Urinary bladder (tissue), 3 donors: ENCODE measurements at regions not wholly inside any gene's neighbourhood (a gene's known extent, or its start where the extent isn't known, plus 50 kb on each side); places are given as distances from the start of the nearest gene placed in this dataset.
"Not testable (repeated sequence)": the region's sequence is repeated elsewhere in the genome, so short reads cannot be mapped to it uniquely, and the experiment has no call there.

Experiments
- DNase-seq: peaks from one replicate; pipeline ENCODE4 v3.0.0-alpha.2; 2015; ENCODE audit errors: extremely low spot score
- H3K27ac ChIP-seq: one replicate; pipeline ENCODE4 v1.5.1; 2013; ENCODE audit warnings: low read depth, mild to moderate bottlenecking, moderate library complexity
- H3K36me3 ChIP-seq: one replicate; pipeline ENCODE4 v1.6.1; 2013; ENCODE audit warnings: mild to moderate bottlenecking, moderate library complexity; ENCODE audit not compliant: insufficient read depth
- H3K4me1 ChIP-seq: one replicate; pipeline ENCODE4 v1.6.1; 2013; ENCODE audit warnings: mild to moderate bottlenecking, moderate library complexity; ENCODE audit not compliant: insufficient read depth
- H3K4me3 ChIP-seq: one replicate; pipeline ENCODE4 v1.5.1; 2013; ENCODE audit warnings: low read depth, low read length
- WGBS: extraction: QIAGEN DNeasy Blood & Tissue Kit; methylation state at CpG from one replicate; pipeline ENCODE4 v1.1.7; 2013; 5-methylcytosine and 5-hydroxymethylcytosine counted together
- donor health status: healthy with polysubstance abuse.
- donor health status: healthy.

DNA sequence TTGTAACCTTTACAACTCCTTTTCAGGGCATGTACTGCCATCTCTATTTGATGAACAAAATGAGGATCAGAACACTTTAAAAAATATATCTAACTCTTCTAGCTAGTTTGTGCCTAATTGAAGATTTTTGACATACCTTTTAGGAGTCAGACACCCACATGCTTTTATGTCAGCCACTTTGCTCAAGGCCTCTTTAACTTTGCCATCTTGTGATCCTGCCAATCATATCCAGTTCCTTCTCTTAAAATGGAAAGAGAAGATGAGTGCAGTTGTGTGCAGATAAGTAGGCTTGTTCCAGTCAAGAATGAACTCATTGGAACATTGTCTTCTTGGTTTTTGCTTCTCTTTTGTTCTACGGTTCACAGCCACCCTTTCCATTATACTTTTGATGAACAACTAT lies 425.6 kb upstream of the TNC start:
- H3K4me3 ChIP-seq: no peak overlapping the region
- no peaks in the 10 kb centered on the region for H3K4me1 ChIP-seq
- no peak for DNase-seq
- no peak overlapping the region for H3K27ac ChIP-seq
- H3K36me3 ChIP-seq: no peaks in the 10 kb centered on the region
- 94% methylated on average over 1 of the region's 1 CpG for WGBS

DNA sequence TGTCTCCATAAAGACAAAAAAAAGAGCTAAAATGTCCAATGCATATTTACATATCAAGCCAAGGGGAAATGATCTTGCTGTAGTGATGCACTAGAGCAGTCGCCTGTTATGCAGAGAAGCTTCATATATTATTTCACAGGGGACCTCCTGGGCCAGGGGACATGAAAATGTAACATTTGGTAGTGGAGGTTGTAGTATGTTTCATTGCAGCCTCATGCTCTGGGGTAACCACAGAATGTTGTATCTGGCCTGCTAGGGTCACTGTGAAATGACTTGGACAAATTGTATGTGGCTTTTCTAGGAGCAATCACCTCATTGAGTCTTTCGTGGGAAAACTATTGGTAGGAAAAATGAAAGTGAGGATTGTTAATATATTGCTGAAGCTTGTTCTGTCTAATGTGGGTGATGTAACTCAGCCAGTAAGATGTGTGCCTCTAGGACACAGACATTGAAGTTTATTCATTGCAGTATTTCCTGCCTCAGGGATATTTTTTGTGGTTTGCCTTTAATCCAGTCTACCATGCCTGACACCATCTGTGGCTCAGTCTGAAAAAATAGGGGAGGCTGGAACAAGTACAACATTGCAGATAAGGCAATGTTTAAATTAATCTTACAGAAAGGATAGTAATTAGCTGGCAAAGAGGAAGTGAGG lies 430.8 kb upstream of the TNC start:
- WGBS: 63% methylated on average over 2 of the region's 2 CpGs
- no peaks in the 10 kb centered on the region for H3K4me1 ChIP-seq

DNA sequence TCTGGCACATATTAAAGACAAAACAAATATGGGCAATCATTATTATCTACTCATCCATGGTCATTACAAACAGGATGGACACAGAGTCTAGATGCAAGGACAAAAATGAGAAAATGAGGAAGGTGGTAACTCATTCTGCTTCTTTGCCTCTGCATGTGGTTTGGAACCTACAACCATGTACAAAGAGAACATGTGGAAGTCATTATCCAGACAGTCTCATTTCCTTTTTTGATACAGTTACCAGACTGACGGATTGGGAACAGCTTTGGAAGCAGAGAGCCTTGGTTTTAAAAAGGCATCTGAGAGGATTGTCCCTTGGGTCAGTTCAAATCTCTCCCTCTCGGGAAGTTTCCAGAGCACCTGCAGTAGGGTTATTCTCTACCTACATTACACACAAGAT lies 433.4 kb upstream of the TNC start:
- DNase-seq: no peak
- Histone ChIP-seq H3K27ac (no peak overlapping the region), H3K4me1 (no peaks in the 10 kb centered on the region), H3K36me3 (no peaks in the 10 kb centered on the region), H3K4me3 (no peak overlapping the region)
- WGBS: 67% methylated on average over 2 of the region's 2 CpGs

More for the DNA sequence above, 430.8 kb upstream of the TNC start:
- Histone ChIP-seq H3K27ac (no peak overlapping the region), H3K4me3 (no peak overlapping the region), H3K36me3 (no peaks in the 10 kb centered on the region)
- DNase-seq: no peak

- no peak for DNase-seq
- H3K4me1 ChIP-seq: no peaks in the 10 kb centered on the region
- no peaks in the 10 kb centered on the region for H3K36me3 ChIP-seq
- no peak overlapping the region for H3K4me3 ChIP-seq
- H3K27ac ChIP-seq: no peak overlapping the region
- 77% methylated on average over 2 of the region's 2 CpGs for whole genome bisulfite sequencing
Observed at GRCh38 chr9:115553060-115553773, 435.3 kb upstream of the TNC start.

DNA sequence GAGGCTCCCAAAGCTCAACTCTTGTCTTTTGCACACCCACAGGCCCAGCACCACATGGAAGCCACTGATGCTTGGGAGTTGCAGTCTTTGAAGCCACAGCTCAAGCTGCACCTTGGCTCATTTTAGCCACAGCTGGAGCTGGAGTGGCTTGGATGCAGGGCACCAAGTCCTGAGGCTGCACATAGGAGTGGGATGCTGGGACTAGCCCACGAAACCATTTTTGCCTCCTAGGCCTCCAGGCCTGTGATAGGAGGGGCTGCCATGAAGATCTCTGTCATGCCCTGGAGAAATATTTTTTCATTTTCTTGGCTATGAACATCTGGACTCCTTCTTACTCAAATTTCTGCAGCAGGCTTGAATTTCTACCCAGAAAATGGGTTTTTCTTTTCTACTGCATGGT lies 438.5 kb upstream of the TNC start:
- no peak for DNase-seq
- H3K27ac ChIP-seq: no peak overlapping the region
- H3K4me3 ChIP-seq: no peak overlapping the region
- WGBS: 91% methylated on average over 1 of the region's 1 CpG
- no peaks in the 10 kb centered on the region for H3K4me1 ChIP-seq
- H3K36me3 ChIP-seq: no peaks in the 10 kb centered on the region

DNA sequence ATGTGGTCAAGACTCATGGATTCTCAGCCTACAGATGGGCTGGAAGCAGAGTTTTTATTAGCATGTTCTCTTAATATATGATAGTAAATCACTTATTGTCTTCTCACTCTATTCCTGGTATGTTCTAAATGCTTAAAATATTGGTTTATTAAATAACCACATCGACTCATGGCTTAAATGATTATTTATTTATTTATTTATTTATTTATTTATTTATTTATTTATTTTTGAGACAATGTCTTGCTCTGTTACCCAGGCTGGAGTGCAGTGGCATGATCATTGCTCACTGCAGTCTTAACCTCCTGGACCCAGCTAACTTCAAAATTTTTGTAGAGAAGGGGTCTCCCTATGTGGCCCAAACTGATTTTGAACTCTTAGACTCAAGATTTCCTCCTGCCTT lies 457.2 kb upstream of the TNC start:
- no peak for DNase-seq
- no peaks in the 10 kb centered on the region for H3K36me3 ChIP-seq
- no peak overlapping the region for H3K27ac ChIP-seq
- no peaks in the 10 kb centered on the region for H3K4me1 ChIP-seq
- 78% methylated on average over 1 of the region's 1 CpG for WGBS
- no peak overlapping the region for H3K4me3 ChIP-seq

DNA sequence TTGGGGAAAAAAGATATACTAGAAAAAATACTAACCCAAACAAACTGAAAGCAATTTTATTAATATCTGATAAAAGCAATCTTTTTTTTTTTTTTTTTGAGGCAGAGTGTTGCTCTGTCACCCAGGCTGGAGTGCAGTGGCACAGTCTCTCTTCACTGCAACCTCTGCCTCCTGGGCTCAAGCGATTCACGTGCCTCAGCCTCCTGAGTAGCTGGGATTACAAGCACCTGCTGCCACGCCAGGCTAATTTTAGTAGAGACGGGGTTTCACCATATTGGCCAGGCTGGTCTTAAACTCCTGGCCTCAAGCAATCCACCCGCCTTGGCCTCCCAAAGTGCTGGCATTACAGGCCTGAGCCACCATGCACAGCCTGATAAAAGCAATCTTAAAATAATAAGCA lies 467.5 kb upstream of the TNC start:
- WGBS: 91% methylated on average over 5 of the region's 5 CpGs
- H3K4me1 ChIP-seq, H3K36me3 ChIP-seq, H3K27ac ChIP-seq, H3K4me3 ChIP-seq, DNase-seq: not testable (repeated sequence)

GRCh38 chr9:115587310-115587709 lies 469.4 kb upstream of the TNC start:
- H3K4me3 ChIP-seq: no peak overlapping the region
- WGBS: 92% methylated on average over 2 of the region's 2 CpGs
- no peaks in the 10 kb centered on the region for H3K4me1 ChIP-seq
- H3K36me3 ChIP-seq: no peaks in the 10 kb centered on the region
- no peak overlapping the region for H3K27ac ChIP-seq
- no peak for DNase-seq

DNA sequence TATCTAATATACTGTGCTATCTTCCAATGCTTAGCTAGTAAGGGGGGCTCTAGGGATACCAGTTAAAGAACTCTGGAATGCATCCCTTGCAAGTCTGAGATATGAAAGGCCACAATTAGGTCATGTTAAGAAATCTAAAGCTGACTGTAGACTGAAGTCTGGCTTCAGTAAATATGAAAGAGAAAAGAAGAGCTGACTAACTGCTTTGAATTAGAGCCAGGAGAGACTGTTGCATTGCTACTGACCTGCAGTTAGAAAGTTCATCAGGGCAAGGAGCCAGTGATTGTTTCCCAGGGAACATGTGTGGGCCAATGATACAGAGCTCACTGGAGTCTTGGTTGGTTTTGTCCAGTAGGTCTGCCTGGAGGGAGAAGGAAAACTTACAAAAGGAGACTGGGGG lies 472.1 kb upstream of the TNC start:
- Histone ChIP-seq H3K36me3 (no peaks in the 10 kb centered on the region), H3K27ac (no peak overlapping the region), H3K4me3 (no peak overlapping the region), H3K4me1 (no peaks in the 10 kb centered on the region)
- DNase-seq: no peak

- Histone ChIP-seq H3K27ac (peak overlapping the region; percentile 29), H3K4me1 (no peaks in the 10 kb centered on the region), H3K36me3 (no peaks in the 10 kb centered on the region), H3K4me3 (no peak overlapping the region)
- peak; percentile 57 for DNase-seq
- WGBS: 27% methylated on average over 4 of the region's 4 CpGs
Observed at GRCh38 chr9:115591584-115591984, 473.6 kb upstream of the TNC start.

GRCh38 chr9:115593587-115594091 lies 475.7 kb upstream of the TNC start:
- Histone ChIP-seq H3K4me3 (no peak overlapping the region), H3K4me1 (no peaks in the 10 kb centered on the region), H3K27ac (no peak overlapping the region), H3K36me3 (no peaks in the 10 kb centered on the region)
- WGBS: 4% methylated on average over 4 of the region's 4 CpGs
- peak; percentile 37 for DNase-seq

- DNase-seq: no peak
- 53% methylated on average over 1 of the region's 1 CpG for WGBS
- Histone ChIP-seq H3K4me3 (no peak overlapping the region), H3K27ac (peak overlapping the region; percentile 43), H3K36me3 (no peaks in the 10 kb centered on the region), H3K4me1 (no peaks in the 10 kb centered on the region)
Observed at GRCh38 chr9:115594557-115594956, 476.6 kb upstream of the TNC start.

- WGBS: 34% methylated on average over 10 of the region's 10 CpGs
- H3K4me3 ChIP-seq: no peak overlapping the region
- H3K27ac ChIP-seq: peak overlapping the region; percentile 52
Observed at GRCh38 chr9:115596021-115596745, 478.2 kb upstream of the TNC start.

DNA sequence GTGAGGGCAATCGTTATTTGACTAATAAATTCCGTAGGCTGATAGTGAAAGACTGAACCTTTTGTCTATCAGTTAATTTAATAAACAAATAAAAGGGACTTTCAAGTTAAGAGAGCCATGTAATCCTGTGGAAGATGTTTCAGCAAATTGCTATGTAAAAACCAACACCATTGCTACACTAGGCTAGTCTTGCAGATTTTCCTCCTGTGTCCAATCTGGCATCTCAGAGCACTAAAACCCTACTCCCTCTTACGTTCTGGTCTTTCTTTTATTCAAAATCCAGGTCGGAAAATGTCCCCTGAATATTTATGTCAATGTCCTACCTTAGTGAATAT lies 478.8 kb upstream of the TNC start:
- no peak overlapping the region for H3K27ac ChIP-seq
- WGBS: 27% methylated on average over 4 of the region's 4 CpGs
- H3K4me1 ChIP-seq: no peaks in the 10 kb centered on the region
- no peaks in the 10 kb centered on the region for H3K36me3 ChIP-seq
- no peak overlapping the region for H3K4me3 ChIP-seq
- DNase-seq: no peak

More at GRCh38 chr9:115596021-115596745, 478.2 kb upstream of the TNC start:
- DNase-seq: no peak
- H3K36me3 ChIP-seq: no peaks in the 10 kb centered on the region
- no peaks in the 10 kb centered on the region for H3K4me1 ChIP-seq
